Coronary artery (tissue), 2 donors: ENCODE measurements at regions not wholly inside any gene's neighbourhood (a gene's known extent, or its start where the extent isn't known, plus 50 kb on each side); places are given as distances from the start of the nearest gene placed in this dataset.

Experiments
- DNase-seq: peaks from one replicate; pipeline ENCODE4 v3.0.0-alpha.2; 2017; ENCODE audit warnings: low spot score
- H3K27ac ChIP-seq, 2 donors: fragments of 200-600 bp; sonication (generic); one replicate each; pipeline ENCODE4 v1.5.1; 2016 to 2019
- H3K4me3 ChIP-seq: fragments of 200-600 bp; sonication (generic); 2 replicates; pipeline ENCODE4 v1.5.1; 2016; ENCODE audit warnings: mild to moderate bottlenecking, moderate library complexity
- TF ChIP-seq, protein P1 (sequence below): fragments of 200-600 bp; sonication (generic); IDR thresholded peaks from one replicate; pipeline ENCODE4 v1.5.1; 2019; ENCODE audit warnings: antibody characterized with exemption

GRCh38 chr16:79312502-79312901, 288.0 kb downstream of the MAF start:
- DNase-seq, result no peak
- no peak overlapping the region for H3K27ac ChIP-seq
- no peak overlapping the region for H3K4me3 ChIP-seq
- TF ChIP-seq, protein P1, sequence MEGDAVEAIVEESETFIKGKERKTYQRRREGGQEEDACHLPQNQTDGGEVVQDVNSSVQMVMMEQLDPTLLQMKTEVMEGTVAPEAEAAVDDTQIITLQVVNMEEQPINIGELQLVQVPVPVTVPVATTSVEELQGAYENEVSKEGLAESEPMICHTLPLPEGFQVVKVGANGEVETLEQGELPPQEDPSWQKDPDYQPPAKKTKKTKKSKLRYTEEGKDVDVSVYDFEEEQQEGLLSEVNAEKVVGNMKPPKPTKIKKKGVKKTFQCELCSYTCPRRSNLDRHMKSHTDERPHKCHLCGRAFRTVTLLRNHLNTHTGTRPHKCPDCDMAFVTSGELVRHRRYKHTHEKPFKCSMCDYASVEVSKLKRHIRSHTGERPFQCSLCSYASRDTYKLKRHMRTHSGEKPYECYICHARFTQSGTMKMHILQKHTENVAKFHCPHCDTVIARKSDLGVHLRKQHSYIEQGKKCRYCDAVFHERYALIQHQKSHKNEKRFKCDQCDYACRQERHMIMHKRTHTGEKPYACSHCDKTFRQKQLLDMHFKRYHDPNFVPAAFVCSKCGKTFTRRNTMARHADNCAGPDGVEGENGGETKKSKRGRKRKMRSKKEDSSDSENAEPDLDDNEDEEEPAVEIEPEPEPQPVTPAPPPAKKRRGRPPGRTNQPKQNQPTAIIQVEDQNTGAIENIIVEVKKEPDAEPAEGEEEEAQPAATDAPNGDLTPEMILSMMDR, result no peak

- TF ChIP-seq, protein P1, result no peak
- Histone ChIP-seq H3K4me3 (no peak overlapping the region), H3K27ac (no peak overlapping the region)
- no peak for DNase-seq
Measured at GRCh38 chr16:79310710-79311109, 289.8 kb downstream of the MAF start.

DNA sequence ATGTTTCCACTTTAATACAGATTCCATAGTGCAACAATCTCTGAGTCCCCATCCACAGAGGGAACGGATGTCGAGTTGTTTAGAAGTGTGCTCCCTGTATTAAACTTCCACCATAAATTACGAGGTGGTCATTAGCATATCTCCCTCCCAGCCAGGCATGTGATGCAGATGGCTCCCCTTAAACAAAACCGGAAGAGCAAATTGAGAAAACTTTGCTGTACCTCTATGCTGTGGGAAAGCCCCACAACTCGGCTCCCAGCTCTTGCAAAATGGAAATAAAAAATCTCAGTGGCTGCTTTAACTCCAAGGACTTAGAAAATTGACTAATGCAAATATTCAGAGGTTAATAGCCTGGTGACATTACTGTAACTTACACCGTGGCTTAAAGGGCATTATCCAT, 290.9 kb downstream of the MAF start:
- H3K27ac ChIP-seq, result no peak overlapping the region
- DNase-seq, result no peak
- TF ChIP-seq, protein P1, result no peak
- H3K4me3 ChIP-seq, result no peak overlapping the region

GRCh38 chr16:79307214-79307613, 293.3 kb downstream of the MAF start:
- Histone ChIP-seq H3K27ac (no peak overlapping the region), H3K4me3 (no peak overlapping the region)
- TF ChIP-seq, protein P1, result no peak
- DNase-seq, result no peak

DNA sequence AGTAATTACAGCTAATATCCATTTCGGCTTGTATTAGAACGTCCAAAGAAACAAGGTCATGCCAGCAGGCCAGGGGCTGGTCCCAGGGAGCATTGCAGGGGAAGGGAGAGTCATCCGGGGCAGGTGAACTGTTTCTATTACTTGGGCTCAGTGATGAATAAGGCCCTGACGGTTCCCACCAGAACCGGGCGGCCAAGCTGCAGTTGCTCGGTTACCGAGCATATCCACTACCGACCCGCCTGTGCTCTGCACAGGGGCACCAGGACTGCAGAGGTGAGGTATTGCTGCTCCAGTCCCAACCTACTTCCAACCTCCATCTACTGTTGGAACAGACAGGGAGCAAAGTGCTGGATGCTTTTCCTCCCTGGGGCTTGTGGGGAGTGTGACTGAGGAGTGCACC, 295.5 kb downstream of the MAF start:
- TF ChIP-seq, protein P1, result no peak
- H3K27ac ChIP-seq, result no peak overlapping the region
- DNase-seq, result no peak

GRCh38 chr16:79303959-79304387, 296.6 kb downstream of the MAF start:
- Histone ChIP-seq H3K4me3 (no peak overlapping the region), H3K27ac (no peak overlapping the region)
- TF ChIP-seq, protein P1, result no peak
- no peak for DNase-seq

More for the DNA sequence above, 295.5 kb downstream of the MAF start:
- no peak overlapping the region for H3K4me3 ChIP-seq

GRCh38 chr16:79303206-79303605, 297.3 kb downstream of the MAF start:
- no peak for DNase-seq
- H3K4me3 ChIP-seq, result no peak overlapping the region
- TF ChIP-seq, protein P1, result no peak
- no peak overlapping the region for H3K27ac ChIP-seq
